SK-N-SH (cell line): ENCODE measurements at regions not wholly inside any gene's neighbourhood (a gene's known extent, or its start where the extent isn't known, plus 50 kb on each side); places are given as distances from the start of the nearest gene placed in this dataset.

Experiments
- CTCF ChIA-PET: fragments of 300-600, 350-600 bp; formaldehyde crosslinking; extraction: SDS; loops from one replicate; lab custom pipeline; 2021; lab: Yijun Ruan, JAX
- POLR2A ChIA-PET: fragments of 350-600 bp; sonication (Branson Sonifier 250); formaldehyde crosslinking; extraction: SDS; loops from one replicate; lab custom pipeline; 2020; ENCODE audit warnings: antibody characterized with exemption, inconsistent platforms; lab: Yijun Ruan, JAX
- DNase-seq: peaks from one replicate; pipeline ENCODE4 v3.0.0; 2012
- H2AFZ ChIP-seq: fragments of 200-600 bp; sonication (generic); 2 replicates; pipeline ENCODE4 v1.8.1; 2016; ENCODE audit warnings: antibody characterized with exemption, mild to moderate bottlenecking, low read depth
- H3F3A ChIP-seq: fragments of 200-600 bp; sonication (generic); replicated peaks from 2 replicates; pipeline ENCODE3; 2016; ENCODE audit warnings: antibody characterized with exemption, mild to moderate bottlenecking; ENCODE audit not compliant: insufficient read depth
- H3K27ac ChIP-seq, 2 experiments: fragments of 200-500 bp in 1 of 2; fragments of 200-600 bp in 1 of 2; sonication (Bioruptor generic) in 1 of 2; sonication (generic), shearing (Covaris generic) in 1 of 2; 2 replicates each; pipeline versions ENCODE4 v1.5.1 to v1.6.1; 2014 to 2016; ENCODE audit warnings: low read depth in 2 of 2, inconsistent platforms in 1 of 2, low read length in 1 of 2, mild to moderate bottlenecking in 1 of 2, mixed read lengths in 1 of 2
- H3K27me3 ChIP-seq: fragments of 200-600 bp; sonication (generic), shearing (Covaris generic); 2 replicates; pipeline ENCODE4 v1.6.1; 2016; ENCODE audit warnings: mixed run types; ENCODE audit not compliant: insufficient read depth
- H3K36me3 ChIP-seq, 2 experiments: fragments of 200-500 bp in 1 of 2; fragments of 200-600 bp in 1 of 2; sonication (Bioruptor generic) in 1 of 2; sonication (generic) in 1 of 2; replicated peaks in 1 of 2; 2 replicates each; pipeline versions ENCODE3 to v1.5.1; 2014 to 2016; ENCODE audit warnings: low read length in 1 of 2, mild to moderate bottlenecking in 1 of 2; ENCODE audit not compliant: insufficient read depth in 2 of 2, control insufficient read depth in 1 of 2
- H3K4me1 ChIP-seq, 2 experiments: fragments of 200-500 bp in 1 of 2; fragments of 200-600 bp in 1 of 2; sonication (Bioruptor generic) in 1 of 2; sonication (generic), shearing (Covaris generic) in 1 of 2; 2 replicates each; pipeline versions ENCODE4 v1.5.1 to v1.6.1; 2014 to 2016; ENCODE audit warnings: low read depth in 1 of 2, low read length in 1 of 2, mixed run types in 1 of 2; ENCODE audit not compliant: insufficient read depth in 2 of 2, control insufficient read depth in 1 of 2
- H3K4me2 ChIP-seq: fragments of 200-600 bp; sonication (generic), shearing (Covaris generic); 2 replicates; pipeline ENCODE4 v1.6.1; 2017; ENCODE audit warnings: mixed run types
- H3K4me3 ChIP-seq, 2 experiments: fragments of 200-500 bp in 1 of 2; fragments of 200-600 bp in 1 of 2; sonication (Bioruptor generic) in 1 of 2; sonication (generic), shearing (Covaris generic) in 1 of 2; 2 replicates each; pipeline versions ENCODE4 v1.5.1 to v1.8.1; 2014 to 2016; ENCODE audit warnings: low read depth in 2 of 2, inconsistent platforms in 1 of 2, low read length in 1 of 2, mild to moderate bottlenecking in 1 of 2, mixed read lengths in 1 of 2, moderate library complexity in 1 of 2
- H3K79me2 ChIP-seq: fragments of 200-600 bp; sonication (generic); 2 replicates; pipeline ENCODE4 v1.8.1; 2017; ENCODE audit warnings: mild to moderate bottlenecking; ENCODE audit not compliant: insufficient read depth
- H3K9ac ChIP-seq: fragments of 200-600 bp; sonication (generic); 2 replicates; pipeline ENCODE4 v1.6.1; 2017; ENCODE audit warnings: mixed run types
- H3K9me2 ChIP-seq: fragments of 200-600 bp; sonication (generic); 2 replicates; pipeline ENCODE4 v1.6.1; 2017; ENCODE audit warnings: mixed run types
- H3K9me3 ChIP-seq: fragments of 200-600 bp; sonication (generic); 2 replicates; pipeline ENCODE4 v1.6.1; 2017; ENCODE audit warnings: mixed run types, mild to moderate bottlenecking, moderate library complexity
- H4K20me1 ChIP-seq: fragments of 200-600 bp; sonication (generic); 2 replicates; pipeline ENCODE4 v1.6.1; 2017; ENCODE audit warnings: mild to moderate bottlenecking, mixed run types; ENCODE audit not compliant: insufficient read depth
- FOSL2 ChIP-seq: IDR thresholded peaks from 2 replicates; pipeline ENCODE4 v1.4.0; 2012; ENCODE audit warnings: low read depth, mild to moderate bottlenecking, moderate library complexity, borderline replicate concordance
- FOXJ3 ChIP-seq: sonication (generic); formaldehyde crosslinking; IDR thresholded peaks from 2 replicates; pipeline ENCODE4 v1.5.1; 2020; ENCODE audit warnings: mild to moderate bottlenecking, missing genetic modification reagents
- GABPA ChIP-seq: IDR thresholded peaks from 2 replicates; pipeline ENCODE4 v1.4.0; 2012; ENCODE audit warnings: low read depth, mild to moderate bottlenecking
- GATA2 ChIP-seq: sonication (generic); formaldehyde crosslinking; IDR thresholded peaks from 2 replicates; pipeline ENCODE4 v1.5.0; 2020; ENCODE audit warnings: mild to moderate bottlenecking, missing genetic modification reagents
- JUND ChIP-seq: IDR thresholded peaks from 2 replicates; pipeline ENCODE4 v1.4.0; 2012
- NFIC ChIP-seq: IDR thresholded peaks from 2 replicates; pipeline ENCODE4 v1.4.0; 2012; ENCODE audit warnings: borderline replicate concordance
- NRF1 ChIP-seq: IDR thresholded peaks from 2 replicates; pipeline ENCODE4 v1.6.1; 2012; ENCODE audit warnings: low read depth, mild to moderate bottlenecking, low read length
- POLR2AphosphoS5 ChIP-seq: IDR thresholded peaks from 2 replicates; pipeline ENCODE4 v1.6.1; 2012; ENCODE audit warnings: low read depth, low read length
- RFX5 ChIP-seq: IDR thresholded peaks from 2 replicates; pipeline ENCODE4 v1.6.1; 2012; ENCODE audit warnings: mild to moderate bottlenecking, improper control_type of control experiment, low read length
- RXRA ChIP-seq: IDR thresholded peaks from 2 replicates; pipeline ENCODE4 v1.4.0; 2012; ENCODE audit warnings: low read depth, mild to moderate bottlenecking, borderline replicate concordance
- SIN3A ChIP-seq: IDR thresholded peaks from 2 replicates; pipeline ENCODE4 v1.6.1; 2012; ENCODE audit warnings: low read depth, mild to moderate bottlenecking, low read length, moderate library complexity, borderline replicate concordance
- TAF1 ChIP-seq: IDR thresholded peaks from 2 replicates; pipeline ENCODE4 v1.6.1; 2012; ENCODE audit warnings: low read depth, mild to moderate bottlenecking, low read length, moderate library complexity, borderline replicate concordance
- TCF12 ChIP-seq: IDR thresholded peaks from 2 replicates; pipeline ENCODE4 v1.4.0; 2012
- TEAD4 ChIP-seq: IDR thresholded peaks from 2 replicates; pipeline ENCODE4 v1.4.0; 2012; ENCODE audit warnings: mild to moderate bottlenecking, borderline replicate concordance; ENCODE audit not compliant: insufficient read depth
- YY1 ChIP-seq: IDR thresholded peaks from 2 replicates; pipeline ENCODE4 v1.4.0; 2012; ENCODE audit warnings: low read depth, mild to moderate bottlenecking
- TF ChIP-seq, protein P1 (sequence below): fragments of 150-350 bp; IDR thresholded peaks from 2 replicates; pipeline ENCODE4 v1.6.1; 2016; ENCODE audit warnings: mild to moderate bottlenecking, low read depth, low read length
- TF ChIP-seq, protein P2 (sequence below): IDR thresholded peaks from 2 replicates; pipeline ENCODE4; 2012
- TF ChIP-seq, protein P3 (sequence below): IDR thresholded peaks from 2 replicates; pipeline ENCODE4 v1.4.0; 2012; ENCODE audit warnings: low read depth, borderline replicate concordance
- TF ChIP-seq, protein P4 (sequence below): IDR thresholded peaks from 2 replicates; pipeline ENCODE4 v1.4.0; 2012; ENCODE audit warnings: low read depth, borderline replicate concordance
- TF ChIP-seq, protein P5 (sequence below): IDR thresholded peaks from 2 replicates; pipeline ENCODE4 v1.4.0; 2012; ENCODE audit warnings: low read depth

DNA sequence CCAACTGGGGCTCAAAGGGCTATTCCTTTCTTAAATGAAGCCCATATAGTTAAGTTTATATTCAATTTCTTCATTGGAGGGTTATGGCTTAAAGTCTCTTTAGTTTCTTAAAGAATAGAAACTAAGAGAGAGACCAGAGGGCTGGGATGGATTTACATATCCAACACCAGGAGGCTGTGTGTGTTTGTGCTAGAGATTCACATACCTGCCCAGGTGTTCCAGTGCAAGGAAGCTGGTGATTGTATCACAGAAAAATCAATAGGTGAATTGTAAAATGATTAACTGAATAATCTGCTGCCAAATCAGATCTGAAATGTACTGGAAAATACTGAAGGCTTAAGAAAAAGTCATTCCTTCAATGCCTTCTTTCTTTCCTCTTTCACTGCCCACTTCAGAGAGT lies 148.2 kb upstream of the BDNF start:
- Histone ChIP-seq H3K9me2 (no peaks in the 10 kb centered on the region), H2AFZ (no peak overlapping the region), H3K79me2 (no peaks in the 10 kb centered on the region), H3K4me2 (no peak overlapping the region), H3K9ac (no peak overlapping the region), H3K9me3 (no peaks in the 10 kb centered on the region), H3K27me3 (no peaks in the 10 kb centered on the region), H3K36me3 (no peaks in the 10 kb centered on the region), H3K4me3 (no peak overlapping the region), H4K20me1 (no peaks in the 10 kb centered on the region), H3F3A (no peaks in the 10 kb centered on the region), H3K4me1 (no peaks in the 10 kb centered on the region), H3K27ac (no peak overlapping the region)
- ChIA-PET CTCF (no interaction called here), POLR2A (no interaction called here)
- TF ChIP-seq, protein P1, sequence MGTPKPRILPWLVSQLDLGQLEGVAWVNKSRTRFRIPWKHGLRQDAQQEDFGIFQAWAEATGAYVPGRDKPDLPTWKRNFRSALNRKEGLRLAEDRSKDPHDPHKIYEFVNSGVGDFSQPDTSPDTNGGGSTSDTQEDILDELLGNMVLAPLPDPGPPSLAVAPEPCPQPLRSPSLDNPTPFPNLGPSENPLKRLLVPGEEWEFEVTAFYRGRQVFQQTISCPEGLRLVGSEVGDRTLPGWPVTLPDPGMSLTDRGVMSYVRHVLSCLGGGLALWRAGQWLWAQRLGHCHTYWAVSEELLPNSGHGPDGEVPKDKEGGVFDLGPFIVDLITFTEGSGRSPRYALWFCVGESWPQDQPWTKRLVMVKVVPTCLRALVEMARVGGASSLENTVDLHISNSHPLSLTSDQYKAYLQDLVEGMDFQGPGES: no peak
- TF ChIP-seq JUND (no peak), YY1 (no peak), NRF1 (no peak), NFIC (no peak), POLR2AphosphoS5 (no peak), RFX5 (no peak), FOSL2 (no peak), TEAD4 (no peak), FOXJ3 (no peak), GATA2 (CRISPR knock-in tag) (no peak), TCF12 (no peak), SIN3A (no peak), TAF1 (no peak), RXRA (no peak), GABPA (no peak)
- TF ChIP-seq, protein P2, sequence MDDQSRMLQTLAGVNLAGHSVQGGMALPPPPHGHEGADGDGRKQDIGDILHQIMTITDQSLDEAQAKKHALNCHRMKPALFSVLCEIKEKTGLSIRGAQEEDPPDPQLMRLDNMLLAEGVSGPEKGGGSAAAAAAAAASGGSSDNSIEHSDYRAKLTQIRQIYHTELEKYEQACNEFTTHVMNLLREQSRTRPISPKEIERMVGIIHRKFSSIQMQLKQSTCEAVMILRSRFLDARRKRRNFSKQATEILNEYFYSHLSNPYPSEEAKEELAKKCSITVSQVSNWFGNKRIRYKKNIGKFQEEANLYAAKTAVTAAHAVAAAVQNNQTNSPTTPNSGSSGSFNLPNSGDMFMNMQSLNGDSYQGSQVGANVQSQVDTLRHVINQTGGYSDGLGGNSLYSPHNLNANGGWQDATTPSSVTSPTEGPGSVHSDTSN: no peak
- TF ChIP-seq, protein P3, sequence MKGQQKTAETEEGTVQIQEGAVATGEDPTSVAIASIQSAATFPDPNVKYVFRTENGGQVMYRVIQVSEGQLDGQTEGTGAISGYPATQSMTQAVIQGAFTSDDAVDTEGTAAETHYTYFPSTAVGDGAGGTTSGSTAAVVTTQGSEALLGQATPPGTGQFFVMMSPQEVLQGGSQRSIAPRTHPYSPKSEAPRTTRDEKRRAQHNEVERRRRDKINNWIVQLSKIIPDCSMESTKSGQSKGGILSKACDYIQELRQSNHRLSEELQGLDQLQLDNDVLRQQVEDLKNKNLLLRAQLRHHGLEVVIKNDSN: no peak
- TF ChIP-seq, protein P4, sequence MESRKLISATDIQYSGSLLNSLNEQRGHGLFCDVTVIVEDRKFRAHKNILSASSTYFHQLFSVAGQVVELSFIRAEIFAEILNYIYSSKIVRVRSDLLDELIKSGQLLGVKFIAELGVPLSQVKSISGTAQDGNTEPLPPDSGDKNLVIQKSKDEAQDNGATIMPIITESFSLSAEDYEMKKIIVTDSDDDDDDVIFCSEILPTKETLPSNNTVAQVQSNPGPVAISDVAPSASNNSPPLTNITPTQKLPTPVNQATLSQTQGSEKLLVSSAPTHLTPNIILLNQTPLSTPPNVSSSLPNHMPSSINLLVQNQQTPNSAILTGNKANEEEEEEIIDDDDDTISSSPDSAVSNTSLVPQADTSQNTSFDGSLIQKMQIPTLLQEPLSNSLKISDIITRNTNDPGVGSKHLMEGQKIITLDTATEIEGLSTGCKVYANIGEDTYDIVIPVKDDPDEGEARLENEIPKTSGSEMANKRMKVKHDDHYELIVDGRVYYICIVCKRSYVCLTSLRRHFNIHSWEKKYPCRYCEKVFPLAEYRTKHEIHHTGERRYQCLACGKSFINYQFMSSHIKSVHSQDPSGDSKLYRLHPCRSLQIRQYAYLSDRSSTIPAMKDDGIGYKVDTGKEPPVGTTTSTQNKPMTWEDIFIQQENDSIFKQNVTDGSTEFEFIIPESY: no peak
- TF ChIP-seq, protein P5, sequence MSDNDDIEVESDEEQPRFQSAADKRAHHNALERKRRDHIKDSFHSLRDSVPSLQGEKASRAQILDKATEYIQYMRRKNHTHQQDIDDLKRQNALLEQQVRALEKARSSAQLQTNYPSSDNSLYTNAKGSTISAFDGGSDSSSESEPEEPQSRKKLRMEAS: no peak
- DNase-seq: no peak
